ENCODE measurements at regions not wholly inside any gene's neighbourhood (a gene's known extent, or its start where the extent isn't known, plus 50 kb on each side); places are given as distances from the start of the nearest gene placed in this dataset.
"Not testable (repeated sequence)": the region's sequence is repeated elsewhere in the genome, so short reads cannot be mapped to it uniquely, and the experiment has no call there.

- not testable (repeated sequence) for H3K9me3 Mint-ChIP-seq, H3K27ac Mint-ChIP-seq, ATAC-seq
Measured at GRCh38 chr1:245102149-245102548, 52.6 kb upstream of the KIF26B start.

DNA sequence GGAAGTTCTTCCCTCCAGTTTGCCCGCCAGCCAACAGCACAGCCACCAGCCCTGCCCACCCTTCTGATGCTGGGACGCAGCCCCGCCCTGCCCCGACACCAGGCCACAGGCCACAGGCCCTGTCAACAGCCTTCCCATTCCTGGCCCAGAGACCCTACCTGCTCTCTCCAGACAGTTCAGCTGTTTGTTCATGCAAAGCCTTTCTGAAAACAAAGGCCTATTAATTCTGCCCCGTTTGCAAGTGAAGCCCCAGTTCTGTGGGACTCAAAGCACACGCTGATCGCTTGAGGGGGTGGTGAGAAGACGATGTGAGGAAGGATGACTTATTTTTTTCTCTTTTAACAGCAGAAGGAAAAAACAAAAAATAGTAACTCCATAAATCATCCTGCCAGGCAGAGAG lies 55.4 kb upstream of the KIF26B start:
- no peak overlapping the region for H3K27ac Mint-ChIP-seq
- no peaks in the 10 kb centered on the region for H3K27me3 Mint-ChIP-seq
- no peaks in the 10 kb centered on the region for H3K4me1 Mint-ChIP-seq (ENCODE audit: low read depth in 2 of 2)
- no peaks in the 10 kb centered on the region for H3K9me3 Mint-ChIP-seq
- H3K4me3 Mint-ChIP-seq = no peak overlapping the region
- DNase-seq (ENCODE audit: low spot score) (no peak), ATAC-seq (peak; percentile 20 to 31)
- no peaks in the 10 kb centered on the region for H3K36me3 Mint-ChIP-seq

More at GRCh38 chr1:245102149-245102548, 52.6 kb upstream of the KIF26B start:
- not testable (repeated sequence) for DNase-seq (ENCODE audit: low spot score); H3K27me3 Mint-ChIP-seq; H3K4me1 Mint-ChIP-seq (ENCODE audit: low read depth in 2 of 2); H3K36me3 Mint-ChIP-seq; H3K4me3 Mint-ChIP-seq

- Mint-ChIP-seq H3K9me3 (no peaks in the 10 kb centered on the region), H3K27ac (no peak overlapping the region), H3K4me3 (no peak overlapping the region), H3K4me1 (ENCODE audit: low read depth in 2 of 2) (no peaks in the 10 kb centered on the region), H3K36me3 (no peaks in the 10 kb centered on the region), H3K27me3 (no peaks in the 10 kb centered on the region)
- DNase-seq (ENCODE audit: low spot score) (no peak), ATAC-seq (no peak)
Measured at GRCh38 chr1:245098924-245099323, 55.9 kb upstream of the KIF26B start.

DNA sequence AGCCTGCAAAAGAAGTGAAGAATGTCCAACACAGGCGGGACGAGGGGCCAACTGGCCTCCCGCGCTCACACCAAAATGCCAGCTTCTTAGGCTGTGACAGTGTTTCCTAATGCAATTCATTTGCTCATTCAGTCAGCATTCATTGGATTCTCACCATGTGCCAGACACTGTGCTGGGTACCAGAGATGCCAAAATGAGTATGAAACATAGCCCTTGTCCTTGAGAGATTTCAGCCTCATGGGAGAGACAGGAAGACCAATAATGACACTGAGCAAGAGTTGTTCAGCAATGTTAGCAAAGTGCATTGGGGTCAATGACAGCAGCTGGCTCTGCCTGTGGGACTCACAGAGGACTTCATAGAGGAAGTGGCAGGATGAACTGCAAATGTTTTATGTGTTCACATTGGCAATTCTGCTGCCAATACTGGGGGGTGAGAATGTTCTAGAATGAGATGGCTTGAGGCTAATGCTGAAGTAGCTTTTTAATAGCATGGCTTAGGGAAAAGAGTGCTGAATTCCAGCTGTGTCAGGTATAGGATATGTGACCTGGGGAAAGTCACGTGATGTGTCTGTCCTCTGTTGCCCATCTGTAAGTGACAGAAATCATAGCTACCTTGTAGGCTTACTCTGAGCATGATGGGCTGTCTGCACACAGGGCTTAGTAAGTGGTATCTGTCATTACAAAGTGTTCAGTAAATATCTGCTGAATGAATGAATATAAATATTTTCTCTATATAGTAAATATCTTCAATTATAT lies 58.3 kb upstream of the KIF26B start:
- no peaks in the 10 kb centered on the region for H3K9me3 Mint-ChIP-seq
- no peaks in the 10 kb centered on the region for H3K36me3 Mint-ChIP-seq
- ATAC-seq = no peak
- no peak for DNase-seq (ENCODE audit: low spot score)
- no peaks in the 10 kb centered on the region for H3K4me1 Mint-ChIP-seq (ENCODE audit: low read depth in 2 of 2)
- H3K4me3 Mint-ChIP-seq = no peak overlapping the region
- no peak overlapping the region for H3K27ac Mint-ChIP-seq
- no peaks in the 10 kb centered on the region for H3K27me3 Mint-ChIP-seq

- Mint-ChIP-seq H3K27me3 (no peaks in the 10 kb centered on the region), H3K4me1 (ENCODE audit: low read depth in 2 of 2) (no peaks in the 10 kb centered on the region), H3K36me3 (no peaks in the 10 kb centered on the region), H3K4me3 (no peak overlapping the region), H3K9me3 (no peaks in the 10 kb centered on the region), H3K27ac (no peak overlapping the region)
- no peak for DNase-seq (ENCODE audit: low spot score)
- no peak for ATAC-seq
Measured at GRCh38 chr1:245095903-245096302, 58.9 kb upstream of the KIF26B start.

GRCh38 chr1:245094954-245095353 lies 59.8 kb upstream of the KIF26B start:
- Mint-ChIP-seq H3K4me3 (no peak overlapping the region), H3K9me3 (no peaks in the 10 kb centered on the region), H3K36me3 (no peaks in the 10 kb centered on the region), H3K27me3 (no peaks in the 10 kb centered on the region), H3K27ac (no peak overlapping the region), H3K4me1 (ENCODE audit: low read depth in 2 of 2) (no peaks in the 10 kb centered on the region)
- ATAC-seq = no peak
- no peak for DNase-seq (ENCODE audit: low spot score)

DNA sequence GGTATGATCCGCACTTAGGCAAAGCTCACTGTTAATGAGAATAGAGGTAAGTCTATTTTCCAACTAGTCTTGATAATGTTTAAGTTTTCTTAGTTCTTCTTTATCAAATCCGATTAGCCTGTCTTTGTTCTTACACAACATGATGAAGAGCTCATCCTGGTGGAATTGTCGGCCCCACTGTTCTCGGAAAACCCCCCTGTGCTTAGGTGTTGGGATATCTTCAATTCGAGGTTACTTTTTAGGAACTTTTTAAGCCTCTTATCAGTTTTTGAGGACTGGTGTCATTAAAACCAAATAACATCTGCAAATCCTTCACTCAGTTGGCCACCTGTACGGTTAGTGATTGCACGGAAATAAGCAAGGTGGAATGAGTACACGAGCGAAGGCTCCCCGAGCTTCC lies 60.7 kb upstream of the KIF26B start:
- H3K4me1 Mint-ChIP-seq (ENCODE audit: low read depth in 2 of 2) = no peaks in the 10 kb centered on the region
- no peaks in the 10 kb centered on the region for H3K27me3 Mint-ChIP-seq
- H3K27ac Mint-ChIP-seq = no peak overlapping the region

DNA sequence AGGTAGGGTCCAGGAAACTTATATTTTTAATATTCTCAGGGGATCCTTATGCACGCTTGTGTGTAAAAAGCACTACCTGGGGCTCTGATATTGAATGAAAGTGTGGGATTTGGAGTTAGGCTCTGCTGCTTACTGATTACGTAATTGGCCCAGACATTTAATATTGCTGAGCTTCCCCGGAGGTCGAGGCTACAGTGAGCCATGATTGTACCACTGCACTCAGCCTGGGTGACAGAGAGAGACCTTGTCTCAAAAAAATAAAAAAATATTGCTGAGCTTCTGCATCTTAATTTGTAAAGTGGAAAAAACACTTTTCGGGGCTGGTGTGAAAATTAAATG lies 62.2 kb upstream of the KIF26B start:
- no peaks in the 10 kb centered on the region for H3K9me3 Mint-ChIP-seq
- ATAC-seq = no peak
- no peak overlapping the region for H3K4me3 Mint-ChIP-seq
- DNase-seq (ENCODE audit: low spot score) = no peak
- no peak overlapping the region for H3K27ac Mint-ChIP-seq
- H3K27me3 Mint-ChIP-seq = no peaks in the 10 kb centered on the region
- no peaks in the 10 kb centered on the region for H3K36me3 Mint-ChIP-seq
- H3K4me1 Mint-ChIP-seq (ENCODE audit: low read depth in 2 of 2) = no peaks in the 10 kb centered on the region

More for the DNA sequence above, 60.7 kb upstream of the KIF26B start:
- no peak for DNase-seq (ENCODE audit: low spot score)
- Mint-ChIP-seq H3K4me3 (no peak overlapping the region), H3K9me3 (no peaks in the 10 kb centered on the region), H3K36me3 (no peaks in the 10 kb centered on the region)
- no peak for ATAC-seq

- Mint-ChIP-seq H3K4me1 (ENCODE audit: low read depth in 2 of 2) (no peaks in the 10 kb centered on the region), H3K4me3 (no peak overlapping the region), H3K36me3 (no peaks in the 10 kb centered on the region), H3K27me3 (no peaks in the 10 kb centered on the region), H3K27ac (no peak overlapping the region), H3K9me3 (no peaks in the 10 kb centered on the region)
- ATAC-seq = peak in 1 of 2 donors; percentile 38
- no peak for DNase-seq (ENCODE audit: low spot score)
Measured at GRCh38 chr1:245091818-245092637, 62.8 kb upstream of the KIF26B start.

- H3K4me1 Mint-ChIP-seq (ENCODE audit: low read depth in 2 of 2) = no peaks in the 10 kb centered on the region
- no peak overlapping the region for H3K4me3 Mint-ChIP-seq
- no peak for DNase-seq (ENCODE audit: low spot score)
- H3K27ac Mint-ChIP-seq = no peak overlapping the region
- no peaks in the 10 kb centered on the region for H3K9me3 Mint-ChIP-seq
- no peaks in the 10 kb centered on the region for H3K36me3 Mint-ChIP-seq
- no peak for ATAC-seq
- H3K27me3 Mint-ChIP-seq = no peaks in the 10 kb centered on the region
Measured at GRCh38 chr1:245091171-245091621, 63.6 kb upstream of the KIF26B start.

DNA sequence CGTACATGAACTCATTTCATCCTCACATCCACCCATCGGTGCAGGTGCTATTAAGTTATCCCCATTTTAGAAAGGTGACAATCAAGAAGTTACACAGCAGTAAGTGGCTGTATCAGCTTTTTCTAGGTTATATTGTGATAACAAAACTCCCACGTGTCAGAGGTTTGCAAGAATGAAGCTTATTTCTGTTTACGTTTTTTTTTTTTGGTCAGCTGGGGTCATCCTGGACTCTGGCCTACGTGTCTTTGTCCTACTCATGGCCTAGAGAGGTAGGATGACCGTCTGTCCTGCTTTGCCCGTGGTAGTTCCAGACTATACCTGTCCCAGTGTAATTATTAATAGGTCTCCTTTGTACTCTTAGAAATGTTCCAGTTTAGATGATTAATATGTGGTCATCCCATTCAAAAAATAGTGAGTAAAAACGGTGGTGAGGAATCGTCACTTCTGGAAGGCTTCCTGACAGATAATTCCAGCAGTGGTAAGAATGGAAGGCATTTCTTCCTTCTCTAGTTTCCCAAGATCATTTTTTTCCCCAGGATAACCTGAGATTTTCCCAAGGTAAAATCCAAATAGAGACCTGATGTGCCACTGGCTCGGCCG lies 64.2 kb upstream of the KIF26B start:
- no peak for ATAC-seq
- no peak for DNase-seq (ENCODE audit: low spot score)
- no peaks in the 10 kb centered on the region for H3K27me3 Mint-ChIP-seq

GRCh38 chr1:245087723-245088122 lies 67.1 kb upstream of the KIF26B start:
- ATAC-seq (no peak), DNase-seq (ENCODE audit: low spot score) (no peak)
- no peak overlapping the region for H3K4me3 Mint-ChIP-seq
- no peaks in the 10 kb centered on the region for H3K36me3 Mint-ChIP-seq
- H3K27ac Mint-ChIP-seq = no peak overlapping the region
- no peaks in the 10 kb centered on the region for H3K27me3 Mint-ChIP-seq
- H3K4me1 Mint-ChIP-seq (ENCODE audit: low read depth in 2 of 2) = peaks cover 0 to 6% of the 10 kb centered on the region in 2 donors
- H3K9me3 Mint-ChIP-seq = no peaks in the 10 kb centered on the region

More for the DNA sequence above, 64.2 kb upstream of the KIF26B start:
- no peaks in the 10 kb centered on the region for H3K9me3 Mint-ChIP-seq
- H3K4me1 Mint-ChIP-seq (ENCODE audit: low read depth in 2 of 2) = peaks cover 0 to 3% of the 10 kb centered on the region in 2 donors
- H3K36me3 Mint-ChIP-seq = no peaks in the 10 kb centered on the region
- no peak overlapping the region for H3K4me3 Mint-ChIP-seq
- H3K27ac Mint-ChIP-seq = no peak overlapping the region

GRCh38 chr1:245086389-245086969 lies 68.3 kb upstream of the KIF26B start:
- no peaks in the 10 kb centered on the region for H3K9me3 Mint-ChIP-seq
- H3K4me3 Mint-ChIP-seq = no peak overlapping the region
- peaks cover 0 to 6% of the 10 kb centered on the region in 2 donors for H3K4me1 Mint-ChIP-seq (ENCODE audit: low read depth in 2 of 2)
- H3K27ac Mint-ChIP-seq = no peak overlapping the region
- no peaks in the 10 kb centered on the region for H3K36me3 Mint-ChIP-seq
- ATAC-seq = no peak
- no peak for DNase-seq (ENCODE audit: low spot score)
- H3K27me3 Mint-ChIP-seq = no peaks in the 10 kb centered on the region

All from natural killer cell treated with Interleukin-12 subunit alpha and Interleukin-12 subunit beta and Interleukin-15 and Interleukin-18, amount 100 ng/mL, for 72 hours (primary cell).